MM.1S (cell line): ENCODE measurements at regions not wholly inside any gene's neighbourhood (a gene's known extent, or its start where the extent isn't known, plus 50 kb on each side); places are given as distances from the start of the nearest gene placed in this dataset.

Experiments used
- DNase-seq: peaks from one replicate; pipeline ENCODE4 v3.0.0-alpha.2; 2015
- H2AFZ ChIP-seq: fragments of 300-600 bp; sonication (generic); 2 replicates; pipeline ENCODE4 v1.6.0; 2016; ENCODE audit warnings: antibody characterized with exemption, low read length
- H3F3A ChIP-seq: fragments of 300-600 bp; sonication (generic); 2 replicates; pipeline ENCODE4 v1.6.1; 2016; ENCODE audit warnings: mild to moderate bottlenecking, antibody characterized with exemption, low read length, moderate library complexity, mixed read lengths; ENCODE audit not compliant: insufficient read depth
- H3K27ac ChIP-seq: fragments of 300-600 bp; sonication (generic); 2 replicates; pipeline ENCODE4 v1.5.1; 2016; ENCODE audit warnings: mild to moderate bottlenecking, low read length
- H3K27me3 ChIP-seq: fragments of 300-600 bp; sonication (generic); replicated peaks from 2 replicates; pipeline ENCODE4 v1.6.0; 2016; ENCODE audit warnings: low read length; ENCODE audit not compliant: insufficient read depth
- H3K36me3 ChIP-seq: fragments of 300-600 bp; sonication (generic); replicated peaks from 2 replicates; pipeline ENCODE4 v1.6.1; 2016; ENCODE audit warnings: mild to moderate bottlenecking, low read length, mixed read lengths; ENCODE audit not compliant: insufficient read depth
- H3K4me1 ChIP-seq: fragments of 300-600 bp; sonication (generic); 2 replicates; pipeline ENCODE4 v1.6.1; 2016; ENCODE audit warnings: low read length, mixed read lengths
- H3K4me2 ChIP-seq: fragments of 300-600 bp; sonication (generic); 2 replicates; pipeline ENCODE4 v1.6.0; 2016; ENCODE audit warnings: low read depth, low read length
- H3K4me3 ChIP-seq: fragments of 300-600 bp; sonication (generic); 2 replicates; pipeline ENCODE4 v1.5.1; 2016; ENCODE audit warnings: low read length, mixed read lengths
- H3K79me2 ChIP-seq: fragments of 300-600 bp; sonication (generic); 2 replicates; pipeline ENCODE4 v1.6.1; 2016; ENCODE audit warnings: mixed run types, low read length, mixed read lengths
- H3K9ac ChIP-seq: fragments of 300-600 bp; sonication (generic); 2 replicates; pipeline ENCODE4 v1.6.1; 2016; ENCODE audit warnings: low read length, mixed read lengths
- H3K9me2 ChIP-seq: fragments of 300-600 bp; sonication (generic); replicated peaks from 2 replicates; pipeline ENCODE4 v1.6.1; 2016; ENCODE audit warnings: mild to moderate bottlenecking, low read length, mixed read lengths; ENCODE audit not compliant: insufficient read depth
- H3K9me3 ChIP-seq: fragments of 300-600 bp; sonication (generic); replicated peaks from 2 replicates; pipeline ENCODE4 v1.6.1; 2016; ENCODE audit warnings: mild to moderate bottlenecking, low read length, mixed read lengths; ENCODE audit not compliant: insufficient read depth
- H4K20me1 ChIP-seq: fragments of 300-600 bp; sonication (generic); 2 replicates; pipeline ENCODE4 v1.6.1; 2016; ENCODE audit warnings: mild to moderate bottlenecking, low read length, moderate library complexity, mixed read lengths; ENCODE audit not compliant: insufficient read depth
- EZH2 ChIP-seq: fragments of 300-600 bp; sonication (generic); optimal IDR thresholded peaks from 2 replicates; pipeline ENCODE3; 2017; ENCODE audit warnings: low read depth, mild to moderate bottlenecking, antibody characterized with exemption, low read length, mixed read lengths
- EZH2phosphoT487 ChIP-seq: fragments of 300-600 bp; sonication (generic); IDR thresholded peaks from 2 replicates; pipeline ENCODE4 v1.6.1; 2018; ENCODE audit warnings: antibody characterized with exemption, low read length
- TF ChIP-seq, protein P1 (sequence below): fragments of 300-600 bp; sonication (generic); IDR thresholded peaks from 2 replicates; pipeline ENCODE4 v1.5.1; 2016; ENCODE audit warnings: antibody characterized with exemption, low read length, mixed read lengths

DNA sequence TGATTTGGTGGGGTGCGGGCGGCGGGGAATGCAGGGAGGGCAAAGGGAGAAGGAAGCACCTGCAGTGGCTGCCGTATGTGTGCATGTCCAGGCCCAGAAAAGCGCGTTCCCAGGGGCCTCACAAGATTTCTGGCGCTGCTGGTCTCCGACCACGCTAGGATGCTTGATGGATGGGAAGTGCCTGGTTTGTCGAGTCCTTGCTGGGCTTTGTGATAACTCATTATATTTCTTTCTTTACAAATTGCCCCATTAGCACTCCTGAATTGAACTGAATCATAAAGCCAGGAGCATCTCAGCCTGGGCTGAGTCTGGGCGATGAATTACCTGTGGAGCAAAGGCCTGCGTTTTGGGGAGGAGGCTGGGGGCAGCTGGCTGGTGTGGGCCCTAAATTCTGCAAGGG lies 69.2 kb upstream of the LMO1 start:
- Histone ChIP-seq H3K27ac (no peak overlapping the region), H3K4me1 (no peaks in the 10 kb centered on the region), H4K20me1 (no peaks in the 10 kb centered on the region), H3K9ac (no peak overlapping the region), H3K4me3 (no peak overlapping the region), H3K36me3 (no peaks in the 10 kb centered on the region), H3K9me3 (no peaks in the 10 kb centered on the region), H3K9me2 (no peaks in the 10 kb centered on the region), H2AFZ (no peak overlapping the region), H3F3A (no peaks in the 10 kb centered on the region), H3K27me3 (no peaks in the 10 kb centered on the region), H3K79me2 (no peaks in the 10 kb centered on the region), H3K4me2 (no peak overlapping the region)
- TF ChIP-seq, protein P1, sequence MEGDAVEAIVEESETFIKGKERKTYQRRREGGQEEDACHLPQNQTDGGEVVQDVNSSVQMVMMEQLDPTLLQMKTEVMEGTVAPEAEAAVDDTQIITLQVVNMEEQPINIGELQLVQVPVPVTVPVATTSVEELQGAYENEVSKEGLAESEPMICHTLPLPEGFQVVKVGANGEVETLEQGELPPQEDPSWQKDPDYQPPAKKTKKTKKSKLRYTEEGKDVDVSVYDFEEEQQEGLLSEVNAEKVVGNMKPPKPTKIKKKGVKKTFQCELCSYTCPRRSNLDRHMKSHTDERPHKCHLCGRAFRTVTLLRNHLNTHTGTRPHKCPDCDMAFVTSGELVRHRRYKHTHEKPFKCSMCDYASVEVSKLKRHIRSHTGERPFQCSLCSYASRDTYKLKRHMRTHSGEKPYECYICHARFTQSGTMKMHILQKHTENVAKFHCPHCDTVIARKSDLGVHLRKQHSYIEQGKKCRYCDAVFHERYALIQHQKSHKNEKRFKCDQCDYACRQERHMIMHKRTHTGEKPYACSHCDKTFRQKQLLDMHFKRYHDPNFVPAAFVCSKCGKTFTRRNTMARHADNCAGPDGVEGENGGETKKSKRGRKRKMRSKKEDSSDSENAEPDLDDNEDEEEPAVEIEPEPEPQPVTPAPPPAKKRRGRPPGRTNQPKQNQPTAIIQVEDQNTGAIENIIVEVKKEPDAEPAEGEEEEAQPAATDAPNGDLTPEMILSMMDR: no peak
- TF ChIP-seq EZH2: no peak
- TF ChIP-seq EZH2phosphoT487: no peak
- no peak for DNase-seq

DNA sequence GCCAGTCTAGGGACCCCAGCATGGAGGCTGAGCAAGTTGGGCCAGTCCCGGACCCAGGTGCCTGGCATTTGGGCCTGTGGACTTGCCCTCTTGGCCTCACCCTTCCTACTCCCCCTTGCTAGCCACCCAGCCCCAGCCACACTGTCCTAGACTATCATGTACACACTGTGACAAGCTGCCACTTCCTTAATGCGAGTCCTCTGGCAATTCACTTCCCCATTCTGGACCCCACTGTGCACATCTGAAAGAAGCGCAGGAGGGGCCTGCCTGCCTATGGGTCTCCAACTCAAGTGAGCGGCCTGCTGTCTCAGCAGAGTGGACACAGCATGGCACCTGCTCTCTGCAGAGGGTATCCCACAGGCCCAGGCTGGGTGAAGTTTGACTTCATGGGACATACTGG lies 68.5 kb upstream of the LMO1 start:
- Histone ChIP-seq H2AFZ (no peak overlapping the region), H3K4me3 (no peak overlapping the region), H3K79me2 (no peaks in the 10 kb centered on the region), H3K9me3 (no peaks in the 10 kb centered on the region), H3K9ac (no peak overlapping the region), H3K4me2 (no peak overlapping the region), H3F3A (no peaks in the 10 kb centered on the region), H3K9me2 (no peaks in the 10 kb centered on the region), H4K20me1 (no peaks in the 10 kb centered on the region), H3K36me3 (no peaks in the 10 kb centered on the region), H3K27me3 (no peaks in the 10 kb centered on the region), H3K27ac (no peak overlapping the region), H3K4me1 (no peaks in the 10 kb centered on the region)
- DNase-seq: no peak
- TF ChIP-seq, protein P1: no peak
- TF ChIP-seq EZH2phosphoT487 (no peak), EZH2 (no peak)

DNA sequence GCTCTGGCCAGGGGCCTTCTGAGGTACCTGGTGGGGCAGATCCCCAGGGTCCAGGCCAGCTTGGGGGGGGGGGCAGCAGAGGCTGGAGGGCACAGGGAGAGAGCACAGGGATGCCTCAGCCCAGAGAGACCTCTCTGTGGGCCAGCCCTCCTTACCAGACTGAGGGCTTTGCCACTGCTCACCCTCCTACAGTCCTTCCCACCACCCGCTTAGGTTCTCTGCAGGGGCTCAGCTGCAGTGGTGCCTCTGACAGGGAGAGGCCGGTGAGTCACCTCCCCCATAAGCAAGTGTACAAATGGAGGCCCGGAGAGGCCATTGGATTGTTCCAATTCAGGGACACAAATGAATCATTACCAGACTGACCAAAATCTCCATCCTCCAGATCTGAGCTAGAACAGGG lies 68.1 kb upstream of the LMO1 start:
- no peaks in the 10 kb centered on the region for H3K79me2 ChIP-seq
- no peaks in the 10 kb centered on the region for H3K9me3 ChIP-seq
- H3K27me3 ChIP-seq: no peaks in the 10 kb centered on the region
- H3K9me2 ChIP-seq: no peaks in the 10 kb centered on the region
- no peaks in the 10 kb centered on the region for H3F3A ChIP-seq
- H3K4me2 ChIP-seq: no peak overlapping the region
- H3K4me3 ChIP-seq: no peak overlapping the region
- DNase-seq: no peak
- TF ChIP-seq, protein P1: no peak
- TF ChIP-seq EZH2 (no peak), EZH2phosphoT487 (no peak)
- no peak overlapping the region for H3K27ac ChIP-seq
- H2AFZ ChIP-seq: no peak overlapping the region
- no peak overlapping the region for H3K9ac ChIP-seq
- H4K20me1 ChIP-seq: no peaks in the 10 kb centered on the region
- H3K4me1 ChIP-seq: no peaks in the 10 kb centered on the region
- H3K36me3 ChIP-seq: no peaks in the 10 kb centered on the region

DNA sequence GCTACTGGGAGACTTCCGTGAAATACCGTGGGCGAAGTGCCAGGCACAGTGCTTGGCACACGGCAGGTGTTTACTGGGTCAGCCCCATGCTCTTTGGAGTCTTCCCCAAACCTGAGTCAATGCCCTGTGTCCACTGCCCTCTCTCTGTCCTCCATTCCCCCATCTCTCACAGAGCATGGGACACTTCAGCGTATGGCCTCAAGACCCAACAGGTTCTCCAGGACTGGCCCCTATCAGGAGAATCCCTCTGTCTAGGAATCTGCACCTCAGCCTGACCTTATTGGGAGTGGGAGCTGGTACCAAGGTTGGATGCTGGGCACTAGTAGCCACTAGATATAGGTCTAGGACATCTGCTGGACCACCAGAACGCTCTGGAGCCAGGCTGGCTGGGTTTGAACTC lies 67.2 kb upstream of the LMO1 start:
- no peak for TF ChIP-seq EZH2
- TF ChIP-seq EZH2phosphoT487: no peak
- TF ChIP-seq, protein P1: no peak
- Histone ChIP-seq H3K4me1 (no peaks in the 10 kb centered on the region), H2AFZ (no peak overlapping the region), H3K9me3 (no peaks in the 10 kb centered on the region), H3K4me3 (no peak overlapping the region), H3K9ac (no peak overlapping the region), H3K79me2 (no peaks in the 10 kb centered on the region), H3K27ac (no peak overlapping the region), H3K4me2 (no peak overlapping the region), H3K9me2 (no peaks in the 10 kb centered on the region), H4K20me1 (no peaks in the 10 kb centered on the region), H3K27me3 (no peaks in the 10 kb centered on the region), H3F3A (no peaks in the 10 kb centered on the region), H3K36me3 (no peaks in the 10 kb centered on the region)
- no peak for DNase-seq
